ENCODE measurements at regions not wholly inside any gene's neighbourhood (a gene's known extent, or its start where the extent isn't known, plus 50 kb on each side); places are given as distances from the start of the nearest gene placed in this dataset.

- TF ChIP-seq, protein P1, sequence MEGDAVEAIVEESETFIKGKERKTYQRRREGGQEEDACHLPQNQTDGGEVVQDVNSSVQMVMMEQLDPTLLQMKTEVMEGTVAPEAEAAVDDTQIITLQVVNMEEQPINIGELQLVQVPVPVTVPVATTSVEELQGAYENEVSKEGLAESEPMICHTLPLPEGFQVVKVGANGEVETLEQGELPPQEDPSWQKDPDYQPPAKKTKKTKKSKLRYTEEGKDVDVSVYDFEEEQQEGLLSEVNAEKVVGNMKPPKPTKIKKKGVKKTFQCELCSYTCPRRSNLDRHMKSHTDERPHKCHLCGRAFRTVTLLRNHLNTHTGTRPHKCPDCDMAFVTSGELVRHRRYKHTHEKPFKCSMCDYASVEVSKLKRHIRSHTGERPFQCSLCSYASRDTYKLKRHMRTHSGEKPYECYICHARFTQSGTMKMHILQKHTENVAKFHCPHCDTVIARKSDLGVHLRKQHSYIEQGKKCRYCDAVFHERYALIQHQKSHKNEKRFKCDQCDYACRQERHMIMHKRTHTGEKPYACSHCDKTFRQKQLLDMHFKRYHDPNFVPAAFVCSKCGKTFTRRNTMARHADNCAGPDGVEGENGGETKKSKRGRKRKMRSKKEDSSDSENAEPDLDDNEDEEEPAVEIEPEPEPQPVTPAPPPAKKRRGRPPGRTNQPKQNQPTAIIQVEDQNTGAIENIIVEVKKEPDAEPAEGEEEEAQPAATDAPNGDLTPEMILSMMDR (IDR thresholded peaks at IDR 0.05; ENCODE audit: extremely low read depth in 1 of 2, insufficient read depth in 1 of 2, low read depth in 1 of 2, low read length in 2 of 2): no peak
- TF ChIP-seq EZH2 (IDR thresholded peaks at IDR 0.05; ENCODE audit: borderline replicate concordance, low read depth, low read length, severe bottlenecking) (no peak), POLR2AphosphoS5 (IDR thresholded peaks at IDR 0.05; ENCODE audit: insufficient read depth, low read depth, low read length) (no peak), JUN (IDR thresholded peaks at IDR 0.05; ENCODE audit: borderline replicate concordance, insufficient read depth, insufficient read length, low read depth) (no peak), GATA2 (IDR thresholded peaks at IDR 0.05; ENCODE audit: insufficient read depth, insufficient read length, low read depth, low read length) (no peak), FOS (IDR thresholded peaks at IDR 0.05; ENCODE audit: borderline replicate concordance, insufficient read depth, low read length) (no peak)
- TF ChIP-seq, protein P2, sequence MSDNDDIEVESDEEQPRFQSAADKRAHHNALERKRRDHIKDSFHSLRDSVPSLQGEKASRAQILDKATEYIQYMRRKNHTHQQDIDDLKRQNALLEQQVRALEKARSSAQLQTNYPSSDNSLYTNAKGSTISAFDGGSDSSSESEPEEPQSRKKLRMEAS (IDR thresholded peaks at IDR 0.05; ENCODE audit: insufficient read depth, insufficient read length): no peak
Measured at GRCh38 chr9:13988944-13989343, 325.0 kb downstream of the NFIB start.

Measured in endothelial cell of umbilical vein (primary cell).